WTC11 (cell line): ENCODE measurements at regions not wholly inside any gene's neighbourhood (a gene's known extent, or its start where the extent isn't known, plus 50 kb on each side); places are given as distances from the start of the nearest gene placed in this dataset.

ENCODE experiments used
- CBFB ChIP-seq: sonication (generic); formaldehyde crosslinking; IDR thresholded peaks from 2 replicates; pipeline ENCODE4 v1.8.1; 2022; ENCODE audit warnings: mild to moderate bottlenecking, low read depth, missing genetic modification reagents
- FOXP1 ChIP-seq: sonication (generic); formaldehyde crosslinking; IDR thresholded peaks from 2 replicates; pipeline ENCODE4 v1.8.0; 2022; ENCODE audit warnings: missing genetic modification reagents, mild to moderate bottlenecking, moderate library complexity, borderline replicate concordance
- NFE2L1 ChIP-seq: sonication (generic); formaldehyde crosslinking; IDR thresholded peaks from 2 replicates; pipeline ENCODE4 v1.8.1; 2023; ENCODE audit warnings: missing genetic modification reagents
- NR1H2 ChIP-seq: sonication (generic); formaldehyde crosslinking; IDR thresholded peaks from 2 replicates; pipeline ENCODE4 v1.9.0; 2021; ENCODE audit warnings: mild to moderate bottlenecking, moderate library complexity, missing genetic modification reagents
- SMAD4 ChIP-seq: sonication (generic); formaldehyde crosslinking; IDR thresholded peaks from 2 replicates; pipeline ENCODE4 v1.8.0; 2022; ENCODE audit warnings: mild to moderate bottlenecking, missing genetic modification reagents
- SP1 ChIP-seq: sonication (generic); formaldehyde crosslinking; conservative IDR thresholded peaks from 2 replicates; pipeline ENCODE4 v1.8.1; 2022; ENCODE audit warnings: missing genetic modification reagents
- TCF7 ChIP-seq: sonication (generic); formaldehyde crosslinking; IDR thresholded peaks from 2 replicates; pipeline ENCODE4 v1.8.0; 2022; ENCODE audit warnings: mild to moderate bottlenecking, low read depth, missing genetic modification reagents, moderate library complexity
- ZNF263 ChIP-seq: sonication (generic); formaldehyde crosslinking; IDR thresholded peaks from 2 replicates; pipeline ENCODE4 v1.8.1; 2022; ENCODE audit warnings: low read depth, mild to moderate bottlenecking, moderate library complexity, missing genetic modification reagents
- TF ChIP-seq, protein P1 (sequence below): fragments of 200-600 bp; IDR thresholded peaks from 2 replicates; pipeline ENCODE4 v1.8.0; 2022; ENCODE audit warnings: antibody characterized with exemption
- TF ChIP-seq, protein P2 (sequence below): sonication (generic); formaldehyde crosslinking; IDR thresholded peaks from 2 replicates; pipeline ENCODE4 v1.8.0; 2022; ENCODE audit warnings: mild to moderate bottlenecking, missing genetic modification reagents
- TF ChIP-seq, protein P3 (sequence below): sonication (generic); formaldehyde crosslinking; IDR thresholded peaks from 2 replicates; pipeline ENCODE4 v1.8.1; 2022; ENCODE audit warnings: mild to moderate bottlenecking, missing genetic modification reagents, moderate library complexity, borderline replicate concordance
- TF ChIP-seq, protein P4 (sequence below): sonication (generic); formaldehyde crosslinking; IDR thresholded peaks from 2 replicates; pipeline ENCODE4 v1.8.0; 2022; ENCODE audit warnings: mild to moderate bottlenecking, missing genetic modification reagents
- TF ChIP-seq, protein P5 (sequence below): sonication (generic); formaldehyde crosslinking; IDR thresholded peaks from 2 replicates; pipeline ENCODE4 v1.8.1; 2023; ENCODE audit warnings: mild to moderate bottlenecking, missing genetic modification reagents, borderline replicate concordance

DNA sequence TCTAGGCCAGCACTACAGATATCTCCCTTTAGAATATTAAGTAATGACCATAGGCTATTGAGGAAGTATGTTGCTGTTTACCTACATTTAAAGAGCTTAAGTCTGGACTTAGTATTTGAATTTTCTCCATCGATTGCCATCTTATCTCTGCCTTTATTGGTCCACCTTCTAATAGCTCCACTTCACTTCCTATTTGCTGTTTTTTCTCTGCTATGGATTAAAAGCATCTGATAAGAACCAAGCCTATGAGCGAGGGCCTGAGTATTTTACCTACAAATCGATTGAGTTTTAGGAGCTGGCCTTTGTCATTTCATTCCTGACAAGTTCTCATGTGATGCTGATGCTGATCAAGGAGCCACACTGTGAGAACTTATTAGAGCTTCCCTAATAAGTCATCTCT, 52.6 kb upstream of the AKAP13 start:
- TF ChIP-seq SMAD4 (no peak), ZNF263 (CRISPR knock-in tag) (no peak), SP1 (CRISPR knock-in tag) (no peak), NFE2L1 (no peak), CBFB (CRISPR knock-in tag) (no peak), NR1H2 (no peak), TCF7 (CRISPR knock-in tag) (no peak), FOXP1 (CRISPR knock-in tag) (no peak)
- TF ChIP-seq, protein P1, sequence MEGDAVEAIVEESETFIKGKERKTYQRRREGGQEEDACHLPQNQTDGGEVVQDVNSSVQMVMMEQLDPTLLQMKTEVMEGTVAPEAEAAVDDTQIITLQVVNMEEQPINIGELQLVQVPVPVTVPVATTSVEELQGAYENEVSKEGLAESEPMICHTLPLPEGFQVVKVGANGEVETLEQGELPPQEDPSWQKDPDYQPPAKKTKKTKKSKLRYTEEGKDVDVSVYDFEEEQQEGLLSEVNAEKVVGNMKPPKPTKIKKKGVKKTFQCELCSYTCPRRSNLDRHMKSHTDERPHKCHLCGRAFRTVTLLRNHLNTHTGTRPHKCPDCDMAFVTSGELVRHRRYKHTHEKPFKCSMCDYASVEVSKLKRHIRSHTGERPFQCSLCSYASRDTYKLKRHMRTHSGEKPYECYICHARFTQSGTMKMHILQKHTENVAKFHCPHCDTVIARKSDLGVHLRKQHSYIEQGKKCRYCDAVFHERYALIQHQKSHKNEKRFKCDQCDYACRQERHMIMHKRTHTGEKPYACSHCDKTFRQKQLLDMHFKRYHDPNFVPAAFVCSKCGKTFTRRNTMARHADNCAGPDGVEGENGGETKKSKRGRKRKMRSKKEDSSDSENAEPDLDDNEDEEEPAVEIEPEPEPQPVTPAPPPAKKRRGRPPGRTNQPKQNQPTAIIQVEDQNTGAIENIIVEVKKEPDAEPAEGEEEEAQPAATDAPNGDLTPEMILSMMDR: no peak
- TF ChIP-seq, protein P2, sequence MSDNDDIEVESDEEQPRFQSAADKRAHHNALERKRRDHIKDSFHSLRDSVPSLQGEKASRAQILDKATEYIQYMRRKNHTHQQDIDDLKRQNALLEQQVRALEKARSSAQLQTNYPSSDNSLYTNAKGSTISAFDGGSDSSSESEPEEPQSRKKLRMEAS: no peak
- TF ChIP-seq, protein P3, sequence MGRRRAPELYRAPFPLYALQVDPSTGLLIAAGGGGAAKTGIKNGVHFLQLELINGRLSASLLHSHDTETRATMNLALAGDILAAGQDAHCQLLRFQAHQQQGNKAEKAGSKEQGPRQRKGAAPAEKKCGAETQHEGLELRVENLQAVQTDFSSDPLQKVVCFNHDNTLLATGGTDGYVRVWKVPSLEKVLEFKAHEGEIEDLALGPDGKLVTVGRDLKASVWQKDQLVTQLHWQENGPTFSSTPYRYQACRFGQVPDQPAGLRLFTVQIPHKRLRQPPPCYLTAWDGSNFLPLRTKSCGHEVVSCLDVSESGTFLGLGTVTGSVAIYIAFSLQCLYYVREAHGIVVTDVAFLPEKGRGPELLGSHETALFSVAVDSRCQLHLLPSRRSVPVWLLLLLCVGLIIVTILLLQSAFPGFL (CRISPR knock-in tag): no peak
- TF ChIP-seq, protein P4, sequence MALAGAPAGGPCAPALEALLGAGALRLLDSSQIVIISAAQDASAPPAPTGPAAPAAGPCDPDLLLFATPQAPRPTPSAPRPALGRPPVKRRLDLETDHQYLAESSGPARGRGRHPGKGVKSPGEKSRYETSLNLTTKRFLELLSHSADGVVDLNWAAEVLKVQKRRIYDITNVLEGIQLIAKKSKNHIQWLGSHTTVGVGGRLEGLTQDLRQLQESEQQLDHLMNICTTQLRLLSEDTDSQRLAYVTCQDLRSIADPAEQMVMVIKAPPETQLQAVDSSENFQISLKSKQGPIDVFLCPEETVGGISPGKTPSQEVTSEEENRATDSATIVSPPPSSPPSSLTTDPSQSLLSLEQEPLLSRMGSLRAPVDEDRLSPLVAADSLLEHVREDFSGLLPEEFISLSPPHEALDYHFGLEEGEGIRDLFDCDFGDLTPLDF (CRISPR knock-in tag): no peak
- TF ChIP-seq, protein P5, sequence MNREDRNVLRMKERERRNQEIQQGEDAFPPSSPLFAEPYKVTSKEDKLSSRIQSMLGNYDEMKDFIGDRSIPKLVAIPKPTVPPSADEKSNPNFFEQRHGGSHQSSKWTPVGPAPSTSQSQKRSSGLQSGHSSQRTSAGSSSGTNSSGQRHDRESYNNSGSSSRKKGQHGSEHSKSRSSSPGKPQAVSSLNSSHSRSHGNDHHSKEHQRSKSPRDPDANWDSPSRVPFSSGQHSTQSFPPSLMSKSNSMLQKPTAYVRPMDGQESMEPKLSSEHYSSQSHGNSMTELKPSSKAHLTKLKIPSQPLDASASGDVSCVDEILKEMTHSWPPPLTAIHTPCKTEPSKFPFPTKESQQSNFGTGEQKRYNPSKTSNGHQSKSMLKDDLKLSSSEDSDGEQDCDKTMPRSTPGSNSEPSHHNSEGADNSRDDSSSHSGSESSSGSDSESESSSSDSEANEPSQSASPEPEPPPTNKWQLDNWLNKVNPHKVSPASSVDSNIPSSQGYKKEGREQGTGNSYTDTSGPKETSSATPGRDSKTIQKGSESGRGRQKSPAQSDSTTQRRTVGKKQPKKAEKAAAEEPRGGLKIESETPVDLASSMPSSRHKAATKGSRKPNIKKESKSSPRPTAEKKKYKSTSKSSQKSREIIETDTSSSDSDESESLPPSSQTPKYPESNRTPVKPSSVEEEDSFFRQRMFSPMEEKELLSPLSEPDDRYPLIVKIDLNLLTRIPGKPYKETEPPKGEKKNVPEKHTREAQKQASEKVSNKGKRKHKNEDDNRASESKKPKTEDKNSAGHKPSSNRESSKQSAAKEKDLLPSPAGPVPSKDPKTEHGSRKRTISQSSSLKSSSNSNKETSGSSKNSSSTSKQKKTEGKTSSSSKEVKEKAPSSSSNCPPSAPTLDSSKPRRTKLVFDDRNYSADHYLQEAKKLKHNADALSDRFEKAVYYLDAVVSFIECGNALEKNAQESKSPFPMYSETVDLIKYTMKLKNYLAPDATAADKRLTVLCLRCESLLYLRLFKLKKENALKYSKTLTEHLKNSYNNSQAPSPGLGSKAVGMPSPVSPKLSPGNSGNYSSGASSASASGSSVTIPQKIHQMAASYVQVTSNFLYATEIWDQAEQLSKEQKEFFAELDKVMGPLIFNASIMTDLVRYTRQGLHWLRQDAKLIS (CRISPR knock-in tag): no peak
